Stimulated activated CD8-positive, alpha-beta memory T cell treated with anti-CD3 and anti-CD28 coated beads, Interleukin-7, amount 100 ng/mL, for 1 hour (primary cell): ENCODE measurements at regions not wholly inside any gene's neighbourhood (a gene's known extent, or its start where the extent isn't known, plus 50 kb on each side); places are given as distances from the start of the nearest gene placed in this dataset.

Experiments
- DNase-seq, 2 donors: peaks; one replicate each; pipeline ENCODE4 v3.0.0-alpha.2; 2020; ENCODE audit warnings: low read depth in 2 of 2

DNA sequence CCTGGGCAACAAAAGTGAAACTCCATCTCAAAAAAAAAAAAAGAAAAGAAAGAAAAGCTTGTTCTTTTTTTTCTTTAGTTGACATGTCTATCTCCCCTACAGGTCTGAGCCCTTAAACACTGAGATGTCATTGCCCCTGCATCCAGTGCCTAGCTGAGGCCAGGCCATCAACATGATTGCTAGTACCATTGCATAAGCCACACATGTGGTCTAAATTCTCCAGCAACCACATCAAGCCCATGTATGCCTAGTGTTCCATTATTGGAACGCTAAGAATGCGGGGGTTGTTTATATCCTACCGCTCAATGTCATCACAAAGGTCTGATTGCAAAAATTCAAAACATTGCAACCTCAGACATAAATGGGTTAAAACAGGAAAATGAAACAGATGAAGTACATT lies 62.7 kb downstream of the NPTX2 start:
- DNase-seq, result no peak

DNA sequence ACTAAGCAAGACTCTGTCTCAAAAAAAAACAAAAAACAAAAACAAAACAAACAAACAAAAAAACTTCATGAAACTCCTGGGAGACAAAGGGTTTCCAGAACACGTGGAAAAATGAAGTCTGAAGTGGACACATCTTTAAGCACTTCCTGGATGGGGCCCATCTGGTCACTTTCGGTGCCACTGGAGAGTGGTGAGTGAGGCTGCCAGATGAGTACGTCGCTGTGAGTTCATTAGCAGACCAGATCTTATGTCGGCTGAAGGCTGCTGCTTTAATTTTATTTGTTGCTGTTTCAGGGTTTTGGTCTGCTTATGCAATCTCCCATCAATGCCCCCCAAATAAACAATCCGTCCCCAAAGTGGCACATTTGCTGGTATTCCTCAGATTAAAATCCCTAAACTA lies 64.4 kb downstream of the NPTX2 start:
- no peak for DNase-seq

DNA sequence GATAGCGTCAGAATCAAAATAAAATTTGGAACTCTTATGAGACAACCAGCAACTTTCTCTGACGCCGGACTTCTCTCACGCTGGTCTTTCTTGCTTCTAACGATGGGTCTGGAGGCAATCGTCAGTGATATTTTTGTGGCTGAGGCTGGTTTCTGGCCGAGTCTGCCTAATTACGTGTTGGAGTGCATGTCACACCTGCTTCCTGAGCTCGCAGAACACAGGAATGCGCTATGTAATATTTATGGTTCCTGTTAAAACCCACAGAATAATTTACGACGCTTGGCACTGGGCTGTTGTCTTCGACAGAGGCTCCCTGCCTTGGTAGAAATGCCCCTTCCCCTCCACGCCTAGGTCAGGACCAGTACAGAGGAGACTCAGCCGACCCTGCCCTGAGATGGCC lies 64.9 kb downstream of the NPTX2 start:
- no peak for DNase-seq

DNA sequence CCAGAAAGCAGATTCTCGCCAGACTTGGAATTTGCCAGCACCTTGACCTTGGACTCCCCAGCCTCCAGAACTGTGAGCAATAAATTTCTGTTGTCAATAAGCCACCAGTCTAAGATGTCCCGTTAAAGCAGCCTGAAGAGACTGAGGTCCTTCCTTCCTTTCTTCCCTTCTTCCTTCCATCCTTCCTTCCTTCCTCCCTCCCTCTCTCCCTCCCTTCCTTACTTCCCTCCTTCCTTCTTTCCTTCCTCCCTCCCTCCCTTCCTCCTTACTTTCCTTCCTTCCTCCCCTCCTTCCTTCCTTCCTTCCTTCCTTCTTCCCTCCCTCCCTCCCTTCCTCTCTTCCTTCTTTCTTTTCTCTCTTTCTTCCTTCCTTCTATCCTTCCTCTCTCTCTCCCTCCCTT lies 66.4 kb downstream of the NPTX2 start:
- no peak for DNase-seq

DNA sequence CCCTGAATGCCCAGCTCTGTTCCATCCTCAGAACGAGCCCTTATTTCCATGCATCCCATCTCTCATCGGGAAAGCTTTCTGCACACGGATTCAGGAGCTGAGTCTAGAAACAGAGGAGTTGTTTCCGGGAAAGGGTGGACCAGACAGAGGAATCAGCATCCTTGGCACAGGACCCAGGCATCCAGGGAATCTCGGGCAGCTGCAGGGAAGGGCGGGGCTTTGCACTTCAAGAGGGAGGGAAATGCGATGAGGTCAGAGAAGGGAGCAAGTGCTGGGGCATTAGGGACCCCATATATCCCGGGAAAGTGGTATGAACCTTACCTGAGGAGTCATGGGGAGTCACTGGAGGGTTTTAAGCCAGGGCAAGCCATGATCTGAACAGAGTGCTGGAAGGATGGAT lies 68.5 kb downstream of the NPTX2 start:
- no peak for DNase-seq

DNA sequence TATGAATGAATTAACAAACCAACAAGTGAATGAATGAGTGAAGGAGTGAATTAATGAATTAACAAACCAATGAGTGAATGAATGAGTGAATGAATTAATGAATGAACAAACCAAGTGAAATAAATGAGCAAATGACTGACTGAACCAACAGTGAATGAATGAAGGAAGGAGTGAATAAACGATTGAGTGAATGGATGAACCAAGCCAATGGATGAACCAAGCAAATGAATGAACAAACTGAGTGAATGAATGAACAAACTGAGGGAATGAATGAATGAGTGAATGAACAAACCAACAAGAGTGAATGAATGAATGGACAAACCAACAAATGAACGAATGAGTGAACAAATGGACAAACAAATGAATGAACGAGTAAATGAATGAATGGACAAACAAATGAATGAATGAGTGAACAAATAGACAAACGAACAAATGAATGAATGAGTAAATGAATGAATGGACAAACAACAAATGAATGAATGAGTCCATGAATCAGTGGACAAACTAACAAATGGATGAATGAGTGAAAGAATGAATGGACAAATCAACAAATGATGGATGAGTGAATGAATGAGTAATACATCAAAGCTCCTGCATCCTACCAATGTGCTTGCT lies 69.5 kb downstream of the NPTX2 start:
- DNase-seq, result no peak

DNA sequence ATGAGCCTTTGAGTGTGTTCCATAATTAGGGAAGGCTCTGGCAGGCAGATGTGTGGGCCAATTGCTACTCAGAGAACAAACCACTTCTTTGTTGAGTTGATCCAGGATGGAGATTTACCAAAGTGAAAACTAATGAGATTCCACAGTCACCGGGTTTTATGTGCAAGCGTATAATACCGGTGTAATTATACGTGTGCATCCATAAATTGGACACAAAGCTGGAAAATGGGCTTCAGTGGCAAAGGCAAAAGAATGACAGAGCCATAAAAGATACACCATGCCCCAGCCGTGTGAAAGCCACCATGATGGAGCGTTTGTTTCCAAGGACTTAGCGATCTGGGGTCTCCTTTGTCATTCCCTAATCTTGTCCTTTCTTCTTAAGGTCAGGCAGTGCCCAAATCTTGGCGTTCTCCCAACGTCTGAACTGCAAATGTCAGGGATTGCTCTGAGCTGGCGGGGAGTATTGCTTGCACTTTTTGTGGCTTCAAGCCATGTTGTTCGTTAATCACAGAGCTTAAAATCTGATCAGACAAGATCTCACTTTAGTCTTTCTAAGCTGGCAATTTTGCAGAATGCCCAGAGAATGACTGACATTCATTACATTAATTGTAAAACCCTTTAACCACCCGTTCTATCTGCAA lies 70.1 kb downstream of the NPTX2 start:
- DNase-seq, result no peak

DNA sequence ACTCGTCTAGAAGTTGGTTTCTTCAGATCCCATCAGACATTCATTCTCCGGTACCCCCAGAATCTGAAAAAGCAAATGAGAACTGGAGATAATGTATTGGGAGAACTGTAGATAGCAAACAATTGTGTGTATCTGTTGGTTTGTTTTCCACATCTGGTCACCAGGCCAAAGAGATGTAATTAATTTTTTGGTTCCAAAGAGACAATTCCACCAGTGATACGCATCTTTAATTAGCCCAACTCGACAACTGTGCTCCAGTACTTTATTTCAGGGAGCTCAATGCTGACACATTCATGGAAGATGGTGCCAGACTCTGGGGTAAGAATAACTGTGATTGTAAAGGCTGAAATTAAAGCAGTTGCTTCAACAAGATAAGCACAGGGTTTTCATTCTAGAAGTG lies 74.5 kb downstream of the NPTX2 start:
- DNase-seq, result no peak

DNA sequence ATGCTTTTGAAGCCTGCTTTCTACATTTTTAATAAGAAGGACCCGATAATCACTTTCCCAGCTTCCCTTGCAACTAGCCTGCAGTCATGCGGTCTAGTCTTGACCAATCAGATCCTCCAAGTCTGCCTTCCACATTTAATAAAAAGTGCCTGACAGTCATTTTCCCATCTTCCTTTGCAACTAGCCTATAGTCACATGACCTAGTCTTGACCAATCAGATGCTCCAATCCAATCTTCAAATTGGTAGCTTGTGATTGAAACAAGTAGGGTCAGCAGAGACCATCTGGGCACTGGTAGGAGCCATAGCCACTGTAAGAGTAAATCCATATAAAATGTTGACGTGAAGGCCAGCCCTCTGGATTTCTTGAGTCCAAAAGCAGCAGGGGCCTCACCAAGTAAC lies 80.0 kb downstream of the NPTX2 start:
- DNase-seq, result no peak

DNA sequence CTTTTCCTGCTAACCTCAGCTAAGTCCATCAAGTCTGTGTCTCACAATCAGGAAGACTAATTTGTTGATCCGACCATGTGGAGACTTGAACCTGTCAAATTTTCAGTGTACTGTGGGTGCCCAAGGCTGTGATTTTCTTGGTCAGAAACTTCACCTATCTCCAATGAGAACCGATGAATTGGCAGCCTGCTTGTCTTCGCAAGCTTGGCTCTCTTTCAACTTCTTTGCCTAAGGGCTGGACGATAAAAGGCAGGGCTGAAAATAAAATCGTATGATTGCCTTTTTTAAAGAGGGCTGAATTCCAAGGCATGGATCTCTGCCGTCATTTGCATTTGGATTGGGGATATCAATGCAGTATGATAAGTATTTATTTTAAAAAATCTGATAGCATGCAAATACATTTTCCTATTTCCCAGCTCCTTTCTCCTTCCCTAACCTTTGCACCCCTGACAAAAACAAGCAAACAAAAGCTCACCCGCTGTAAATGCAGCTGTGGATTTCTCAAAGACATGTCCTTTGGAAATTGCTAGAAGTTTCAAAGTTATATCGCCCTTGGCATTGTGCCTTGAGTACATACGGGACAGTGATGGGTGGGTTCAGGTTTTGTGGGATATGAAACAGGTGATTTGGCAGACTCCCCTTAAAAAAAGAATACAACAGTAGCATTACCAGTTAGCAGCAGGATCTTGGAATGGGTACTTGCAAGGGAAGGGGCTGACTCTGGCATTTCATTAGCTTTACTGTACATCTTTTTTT lies 80.6 kb downstream of the NPTX2 start:
- no peak for DNase-seq

DNA sequence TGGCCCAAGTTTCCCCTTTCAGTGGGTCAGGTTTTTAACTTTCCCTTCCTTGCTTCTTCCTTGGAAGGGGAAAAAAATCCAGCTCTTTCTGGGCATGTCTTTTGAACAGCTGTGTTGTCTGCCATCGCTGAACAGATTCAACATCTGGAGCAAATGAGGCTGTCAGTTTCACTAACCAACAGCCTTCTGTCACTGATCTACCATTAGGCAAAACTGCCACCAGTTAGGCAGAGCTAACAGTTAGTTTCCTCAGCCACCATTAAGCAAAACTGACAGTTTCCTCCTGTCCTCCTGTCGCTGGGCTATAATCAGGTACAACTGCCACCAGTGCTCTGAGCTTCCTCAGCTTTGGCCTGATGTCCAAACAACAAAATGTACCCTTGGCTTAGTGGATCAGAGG lies 81.9 kb downstream of the NPTX2 start:
- DNase-seq, result no peak

DNA sequence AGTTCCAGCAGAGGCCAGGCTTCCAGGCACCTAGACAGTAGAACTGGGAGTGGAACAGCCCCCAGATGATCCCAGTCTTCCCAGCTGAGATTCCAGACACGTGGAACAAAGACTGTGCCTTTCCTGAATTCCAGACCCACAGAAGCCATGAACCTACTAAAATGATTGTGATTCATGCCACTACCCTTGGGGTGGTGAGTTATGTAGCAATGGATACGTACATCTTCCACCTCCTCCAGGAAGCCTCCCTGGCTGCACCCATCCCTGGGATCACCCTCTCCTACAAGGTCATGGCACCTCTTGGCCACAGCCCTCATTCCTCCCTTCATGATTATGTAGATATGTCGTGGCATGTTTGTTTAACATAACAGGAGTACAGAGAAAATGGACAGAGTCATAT lies 83.4 kb downstream of the NPTX2 start:
- no peak for DNase-seq

DNA sequence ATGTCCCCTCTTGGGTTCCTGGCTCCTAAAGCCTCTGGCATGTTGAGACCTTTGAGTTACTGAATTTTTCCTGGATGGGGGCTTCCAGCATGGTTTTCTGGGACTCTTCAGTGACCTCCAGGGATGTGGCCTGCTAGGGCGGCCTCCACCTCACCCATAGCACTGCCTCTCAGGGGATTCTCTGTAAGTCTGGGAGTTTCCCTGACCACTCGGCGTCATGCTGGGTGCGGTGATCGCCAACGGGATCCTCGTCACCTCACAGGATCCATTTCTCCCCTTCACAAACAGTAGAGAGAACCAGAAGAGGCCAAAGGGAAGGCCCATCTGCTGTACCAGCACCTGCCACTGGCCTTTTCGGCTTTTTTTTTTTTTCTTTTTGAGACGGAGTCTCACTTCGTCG lies 84.3 kb downstream of the NPTX2 start:
- DNase-seq, result no peak

DNA sequence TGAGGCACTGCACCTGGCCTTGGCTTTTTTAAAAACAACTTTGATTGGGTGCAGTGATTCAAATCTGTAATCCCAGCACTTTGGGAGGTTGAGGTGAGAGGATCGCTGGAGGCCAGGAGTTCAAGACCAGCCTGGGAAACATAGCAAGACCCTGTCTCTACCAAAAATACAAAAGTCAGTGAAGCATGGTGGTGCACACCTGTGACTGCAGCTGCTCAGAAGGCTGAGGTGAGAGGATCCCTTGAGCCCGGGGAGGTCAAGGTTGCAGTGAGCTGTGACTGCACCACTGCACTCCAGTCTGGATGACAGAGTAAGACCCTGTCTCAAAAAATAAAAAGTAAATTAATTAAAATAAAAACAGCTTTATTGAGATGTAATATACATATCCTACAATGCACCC lies 84.9 kb downstream of the NPTX2 start:
- DNase-seq, result no peak

DNA sequence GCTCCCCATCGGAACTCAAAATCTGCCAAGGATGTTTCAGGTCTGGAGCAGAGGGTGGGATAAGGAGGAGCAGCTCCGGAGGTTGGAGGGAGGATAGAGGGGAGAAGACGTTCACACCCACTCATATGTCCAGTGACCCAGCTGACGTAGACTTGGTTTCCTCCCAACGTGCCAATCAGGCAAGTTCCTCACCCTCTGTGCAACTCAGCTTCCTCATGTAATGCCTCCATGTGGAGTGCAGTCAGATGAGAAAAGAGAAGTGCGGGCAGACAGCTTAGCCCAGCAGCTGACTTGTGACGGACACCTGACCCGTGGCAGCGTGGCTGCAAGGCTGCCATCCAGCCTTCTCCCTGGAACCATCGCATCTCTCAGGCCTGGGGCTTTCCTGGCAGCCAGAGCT lies 86.8 kb downstream of the NPTX2 start:
- DNase-seq, result no peak

DNA sequence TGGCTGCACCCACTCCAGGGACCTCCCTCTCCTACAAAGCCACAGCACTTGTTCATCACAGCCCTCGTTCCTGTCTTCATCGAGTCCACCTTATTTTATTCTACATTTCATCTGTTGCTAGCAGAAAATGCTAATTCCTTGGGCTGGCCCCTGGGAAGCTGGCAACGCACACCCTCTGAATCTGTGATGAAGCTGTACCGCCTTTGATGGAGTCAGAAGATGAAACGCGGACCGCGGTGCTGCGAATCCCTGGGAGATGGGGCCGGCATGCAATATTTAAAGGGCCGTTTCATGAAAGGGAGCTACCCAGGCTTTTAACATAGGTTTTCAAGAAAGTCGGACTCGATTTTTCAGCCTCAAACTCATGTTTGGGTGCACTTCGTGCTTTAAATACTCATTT lies 88.5 kb downstream of the NPTX2 start:
- no peak for DNase-seq

DNA sequence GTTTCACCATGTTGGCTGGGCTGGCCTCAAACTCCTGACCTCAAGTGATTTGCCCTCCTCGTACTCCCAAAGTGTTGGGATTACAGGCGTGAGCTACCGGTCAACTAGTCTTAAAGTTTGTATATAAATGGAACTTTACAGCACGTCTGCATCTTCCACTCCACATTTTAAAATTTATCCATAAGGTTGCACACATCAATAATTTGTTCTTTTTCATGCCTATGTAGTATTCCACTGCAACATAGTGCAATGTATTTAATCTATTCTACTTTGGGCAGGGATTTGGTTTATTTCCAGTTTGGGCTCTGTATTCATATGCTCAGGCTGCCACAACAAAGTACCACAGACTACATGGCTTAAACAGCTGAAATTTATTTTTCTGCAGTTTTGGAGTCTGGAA lies 90.0 kb downstream of the NPTX2 start:
- DNase-seq, result no peak

DNA sequence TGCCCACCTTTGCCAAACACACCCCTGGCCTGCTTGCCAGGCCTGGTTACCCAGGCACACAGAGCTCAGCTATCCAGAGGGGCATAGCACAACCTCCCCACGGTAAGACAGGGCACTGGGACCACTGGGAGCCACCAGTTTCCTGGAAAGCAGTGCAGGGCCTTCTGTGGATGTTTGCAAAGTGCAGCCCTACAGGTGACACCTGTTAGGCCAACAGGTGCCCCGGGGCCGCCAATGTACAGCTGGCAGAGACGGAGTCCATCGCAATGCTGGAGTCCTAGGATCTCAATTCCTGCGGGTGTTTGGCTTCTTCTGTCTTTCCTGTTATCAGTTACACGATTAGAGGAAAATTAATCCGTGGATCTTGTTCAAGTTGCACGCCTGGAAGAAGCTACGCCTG lies 94.9 kb downstream of the NPTX2 start:
- no peak for DNase-seq

DNA sequence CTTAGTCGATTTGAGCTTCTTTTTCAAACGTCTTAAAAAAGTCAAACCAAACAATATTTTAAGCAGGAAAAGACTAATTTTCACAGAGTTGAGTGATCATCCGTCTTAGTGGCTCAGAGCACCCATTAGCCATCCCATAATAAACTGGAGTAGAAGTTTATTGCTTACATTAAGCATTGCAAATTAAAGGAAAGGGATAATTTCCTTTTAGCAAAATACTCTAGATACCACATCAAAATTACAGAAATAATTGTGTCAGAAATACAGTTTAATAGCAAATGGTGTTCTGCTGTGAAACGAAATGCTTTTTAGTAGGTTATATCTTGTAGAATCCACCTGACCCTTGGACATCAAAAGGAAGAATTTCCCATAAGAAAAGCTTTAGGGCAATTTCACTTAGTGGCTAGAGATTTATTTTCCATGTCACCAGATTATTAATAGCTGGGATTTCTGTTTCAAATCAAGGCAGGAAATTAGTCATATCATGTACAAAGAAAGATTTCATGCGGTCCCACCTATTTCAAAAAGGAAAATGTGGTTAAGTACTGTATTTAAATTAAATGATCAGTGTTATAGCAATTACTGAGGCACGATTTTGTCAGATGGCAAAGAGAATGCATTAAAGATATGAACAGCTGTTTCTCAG lies 96.2 kb downstream of the NPTX2 start:
- DNase-seq, result no peak

DNA sequence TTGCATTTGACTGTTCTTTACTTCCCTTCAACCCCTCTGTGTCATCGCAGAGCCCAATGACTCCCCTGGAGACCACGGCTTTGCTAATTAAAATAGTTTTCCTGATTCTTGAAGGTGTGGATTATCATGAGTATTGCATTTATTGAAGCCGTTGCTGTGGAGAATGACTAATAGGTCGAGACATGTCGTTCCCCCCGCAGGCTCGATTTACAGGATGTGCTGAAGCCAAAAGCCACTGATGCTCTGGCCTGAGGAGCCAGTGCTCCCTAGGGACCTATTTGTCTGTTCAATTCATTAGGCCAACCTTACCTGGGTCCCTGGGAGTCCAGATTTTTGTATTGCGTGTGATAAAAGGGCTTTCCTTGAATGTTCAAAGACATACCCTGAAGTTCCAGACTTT lies 102.3 kb downstream of the NPTX2 start:
- DNase-seq, result no peak

DNA sequence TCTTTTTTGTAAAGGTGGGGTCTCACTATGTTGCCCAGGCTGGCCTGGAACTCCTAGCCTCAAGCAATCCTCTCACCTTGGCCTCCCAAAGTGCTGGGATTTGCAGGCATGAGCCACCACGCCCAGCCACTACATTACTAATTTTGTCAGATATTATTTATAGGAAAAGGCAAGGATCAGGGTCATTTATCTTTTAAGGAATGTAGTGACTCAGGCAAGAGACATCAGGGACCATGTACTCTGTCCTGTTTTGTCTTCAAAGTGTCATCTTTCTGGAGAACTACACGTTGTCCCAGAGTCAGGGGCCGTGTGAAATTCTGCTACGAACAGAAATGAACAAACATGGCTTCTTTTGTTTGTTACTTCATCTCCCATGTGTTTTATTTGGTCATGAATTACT lies 105.3 kb downstream of the NPTX2 start:
- no peak for DNase-seq

DNA sequence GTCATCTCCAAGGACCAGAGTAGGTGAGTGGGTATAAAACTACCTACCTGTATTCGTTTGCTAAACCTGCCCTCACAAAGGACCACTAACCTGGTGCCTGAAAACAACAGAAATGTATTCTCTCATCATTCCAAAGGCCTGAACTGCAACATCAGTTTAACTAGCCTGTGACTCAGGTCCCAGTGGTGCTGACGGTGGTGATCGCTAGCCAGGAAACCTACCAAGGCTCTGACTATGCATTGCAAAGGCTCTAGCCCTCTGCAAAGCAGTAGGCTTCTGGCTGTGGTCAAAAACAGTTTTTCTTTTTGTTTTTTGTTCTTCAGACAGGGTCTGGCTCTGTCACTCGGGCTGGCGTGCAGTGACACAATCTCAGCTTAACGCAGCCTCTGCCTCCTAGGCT lies 107.5 kb downstream of the NPTX2 start:
- DNase-seq, result no peak

DNA sequence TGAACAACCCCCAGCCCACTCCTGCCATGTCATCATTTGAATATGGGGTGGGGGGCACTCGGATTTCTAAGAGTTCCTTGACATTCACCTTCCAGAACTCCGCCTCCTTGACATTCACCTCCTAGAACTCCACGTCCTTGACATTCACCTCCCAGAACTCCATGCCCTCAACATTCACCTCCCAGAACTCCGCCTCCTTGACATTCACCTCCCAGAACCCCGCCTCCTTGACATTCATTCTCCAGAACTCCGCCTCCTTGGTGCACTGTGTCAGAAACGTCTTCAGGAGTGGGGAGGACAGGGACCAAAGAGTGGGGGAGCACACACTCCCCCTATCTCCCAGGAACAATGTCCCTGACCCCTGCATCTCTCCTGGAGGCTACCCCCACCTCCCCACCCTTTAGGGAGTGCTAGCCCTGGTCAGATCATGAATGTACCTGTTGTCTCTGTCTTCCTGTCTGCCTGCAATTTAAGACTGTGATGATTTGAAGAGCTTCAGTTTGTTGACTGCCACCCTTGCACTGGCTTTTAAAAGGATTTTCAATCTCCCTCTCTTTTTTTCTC lies 110.1 kb downstream of the NPTX2 start:
- no peak for DNase-seq
